GM21737 (cell line): ENCODE measurements at regions not wholly inside any gene's neighbourhood (a gene's known extent, or its start where the extent isn't known, plus 50 kb on each side); places are given as distances from the start of the nearest gene placed in this dataset.

Experiments used
- ATAC-seq: cut with Tn5 transposase; IDR thresholded peaks from one replicate; pipeline ENCODE4 v1.9.1; 2021; ENCODE audit warnings: mild to moderate bottlenecking, moderate library complexity; ENCODE audit not compliant: unreplicated experiment

GRCh38 chr13:90519157-90519556, 828.3 kb upstream of the MIR17HG start:
- ATAC-seq, result no peak

- no peak for ATAC-seq
Observed at GRCh38 chr13:90526711-90527110, 820.8 kb upstream of the MIR17HG start.

GRCh38 chr13:90531744-90532143, 815.7 kb upstream of the MIR17HG start:
- no peak for ATAC-seq

- ATAC-seq, result no peak
Observed at GRCh38 chr13:90532861-90533492, 814.5 kb upstream of the MIR17HG start.

- ATAC-seq, result no peak
Observed at GRCh38 chr13:90533866-90534265, 813.6 kb upstream of the MIR17HG start.

DNA sequence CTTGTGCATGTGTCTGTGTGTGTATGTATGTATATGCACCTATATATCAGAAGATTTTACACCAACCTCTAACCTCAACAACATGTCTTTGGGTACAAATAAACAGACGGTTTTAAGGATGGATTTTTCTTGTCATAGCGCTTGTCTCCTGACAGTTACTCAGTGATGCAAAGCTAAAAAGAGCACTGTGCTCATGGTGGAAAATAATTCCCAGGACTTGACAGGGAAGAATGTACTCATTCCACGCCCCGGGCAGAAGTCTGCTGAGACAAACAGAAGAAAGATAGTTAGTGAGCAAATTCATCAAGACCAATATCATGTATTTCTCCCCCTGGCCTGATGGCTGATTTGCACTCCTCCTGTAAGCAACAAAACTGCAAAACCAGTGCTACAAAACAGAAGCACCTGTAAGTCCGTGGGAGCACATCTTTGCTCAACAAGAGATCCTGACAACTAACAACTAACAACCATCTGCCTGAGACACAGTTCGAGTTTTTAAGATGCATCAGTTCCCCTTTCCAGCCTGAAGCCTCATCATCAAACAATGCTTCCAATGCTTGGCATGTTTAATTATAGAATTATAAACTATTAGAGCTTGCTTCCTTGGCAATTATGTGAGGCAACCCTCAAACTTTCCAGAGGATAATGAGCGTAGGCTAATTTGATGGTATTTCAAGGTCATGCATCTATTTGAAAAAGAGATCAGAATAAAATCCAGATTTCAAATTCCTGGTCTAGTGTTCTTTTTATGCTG, 812.7 kb upstream of the MIR17HG start:
- ATAC-seq, result no peak

DNA sequence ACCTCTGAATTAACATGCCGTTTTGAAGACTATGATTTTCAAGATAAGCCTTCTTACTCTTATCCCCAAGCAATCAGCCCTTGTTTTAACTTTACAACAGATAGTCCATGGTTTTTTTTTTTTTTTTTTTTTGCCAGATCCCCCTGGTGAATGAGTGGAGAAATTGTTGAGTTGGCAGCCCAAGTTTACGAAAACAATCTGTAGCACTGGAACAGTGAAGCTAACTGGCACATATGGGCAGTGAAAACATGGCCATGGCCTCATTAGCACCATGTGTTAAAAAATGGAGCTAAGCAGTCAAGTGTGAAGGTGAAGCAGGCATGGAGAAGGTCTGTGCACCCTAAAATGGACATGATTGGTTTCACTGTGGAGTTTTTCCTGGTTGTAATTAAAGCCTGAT, 812.1 kb upstream of the MIR17HG start:
- ATAC-seq, result no peak

DNA sequence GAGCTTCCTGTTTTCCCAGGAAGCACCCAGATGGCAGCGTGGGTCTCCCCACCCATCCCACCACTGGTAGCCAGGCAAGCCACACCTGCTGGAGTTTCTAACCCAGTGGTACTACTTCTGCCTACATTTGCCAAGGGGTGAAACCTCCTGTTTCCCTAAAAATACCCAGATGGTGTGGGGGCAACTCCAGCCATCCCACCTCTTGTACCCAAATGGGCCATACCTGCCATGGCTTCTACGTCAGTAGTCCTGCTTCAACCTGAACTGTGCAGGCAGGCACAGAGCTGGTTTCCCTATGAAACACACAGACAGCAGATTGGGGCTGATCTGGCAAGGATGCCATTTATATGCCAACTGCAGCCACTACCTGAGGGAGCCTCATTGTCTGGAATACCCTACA, 809.4 kb upstream of the MIR17HG start:
- no peak for ATAC-seq

DNA sequence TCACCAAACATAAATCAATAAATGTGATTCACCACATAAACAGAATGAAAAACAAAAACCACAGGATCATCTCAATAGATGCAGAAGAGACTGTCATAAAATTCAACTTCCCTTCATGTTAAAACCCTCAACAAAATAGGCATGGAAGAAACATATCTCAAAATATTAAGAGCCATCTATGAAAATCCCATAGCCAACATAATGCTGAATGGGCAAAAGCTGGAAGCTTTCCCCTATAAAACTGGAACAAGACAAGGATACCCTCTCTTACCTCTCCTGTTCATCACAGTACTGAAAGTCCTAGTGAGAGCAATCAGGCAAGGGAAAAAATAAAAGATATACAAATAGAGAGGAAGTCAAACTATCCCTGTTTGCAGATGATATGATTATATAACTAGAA, 806.1 kb upstream of the MIR17HG start:
- ATAC-seq, result no peak

GRCh38 chr13:90542959-90543505, 804.5 kb upstream of the MIR17HG start:
- ATAC-seq, result no peak

GRCh38 chr13:90545070-90545840, 802.2 kb upstream of the MIR17HG start:
- ATAC-seq, result no peak

- no peak for ATAC-seq
Observed at GRCh38 chr13:90547272-90547790, 800.2 kb upstream of the MIR17HG start.

DNA sequence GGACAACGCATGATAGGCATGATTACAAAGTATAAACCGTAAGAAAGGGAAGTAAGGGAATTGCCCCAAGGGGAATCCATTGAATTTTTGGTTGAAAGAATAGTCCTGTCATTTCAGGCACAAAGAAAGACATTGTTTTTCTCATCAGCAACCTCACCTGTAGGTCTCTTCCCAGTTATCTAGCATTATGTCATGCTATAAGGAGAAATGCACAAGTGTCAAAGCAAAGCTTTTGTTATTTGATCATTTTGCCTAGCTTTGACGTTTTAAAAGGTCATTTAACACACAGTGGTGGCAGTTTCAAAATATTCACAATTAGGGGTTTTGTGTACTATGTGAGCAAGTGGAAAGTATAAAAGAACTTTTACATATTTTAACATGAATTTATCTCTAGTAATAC, 796.2 kb upstream of the MIR17HG start:
- no peak for ATAC-seq

GRCh38 chr13:90552702-90553101, 794.8 kb upstream of the MIR17HG start:
- no peak for ATAC-seq

DNA sequence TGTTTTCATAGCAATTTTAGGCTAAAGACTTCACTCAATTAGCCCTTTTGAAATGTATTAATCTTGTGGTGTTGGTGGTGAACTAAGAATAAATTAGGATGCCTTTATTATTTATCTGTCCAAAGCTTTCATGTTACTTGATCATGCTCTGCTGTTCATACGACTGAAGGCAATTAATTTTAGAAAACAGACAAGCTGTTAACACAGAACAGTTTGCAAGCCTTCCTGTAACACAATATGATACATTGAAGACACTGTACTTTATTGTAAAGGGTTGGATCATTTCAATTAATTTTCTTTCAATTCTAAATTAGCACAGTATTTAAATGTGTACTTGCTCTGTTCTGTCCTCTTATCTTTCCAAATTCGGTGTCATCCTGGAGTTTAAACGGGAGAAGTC, 794.3 kb upstream of the MIR17HG start:
- no peak for ATAC-seq

- ATAC-seq, result no peak
Observed at GRCh38 chr13:90557626-90558025, 789.9 kb upstream of the MIR17HG start.

DNA sequence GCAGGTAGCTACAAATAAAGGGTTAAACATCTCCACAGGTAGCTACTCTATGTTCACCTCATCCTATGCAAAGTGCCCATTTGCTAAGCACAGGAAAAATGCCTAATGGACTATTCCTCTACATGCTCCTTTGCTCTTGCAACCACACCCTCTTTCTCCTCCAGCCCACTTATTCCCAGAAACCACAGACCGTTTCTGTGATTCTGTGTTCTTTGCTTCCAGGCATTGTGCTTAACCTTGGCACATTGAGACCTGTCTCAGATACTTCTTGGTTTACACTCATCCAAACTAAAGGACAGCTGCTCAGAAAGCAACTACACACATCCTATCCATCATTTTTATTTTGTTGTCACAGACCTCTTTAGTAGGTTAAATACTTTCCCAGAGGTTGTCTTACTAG, 785.0 kb upstream of the MIR17HG start:
- ATAC-seq, result no peak

DNA sequence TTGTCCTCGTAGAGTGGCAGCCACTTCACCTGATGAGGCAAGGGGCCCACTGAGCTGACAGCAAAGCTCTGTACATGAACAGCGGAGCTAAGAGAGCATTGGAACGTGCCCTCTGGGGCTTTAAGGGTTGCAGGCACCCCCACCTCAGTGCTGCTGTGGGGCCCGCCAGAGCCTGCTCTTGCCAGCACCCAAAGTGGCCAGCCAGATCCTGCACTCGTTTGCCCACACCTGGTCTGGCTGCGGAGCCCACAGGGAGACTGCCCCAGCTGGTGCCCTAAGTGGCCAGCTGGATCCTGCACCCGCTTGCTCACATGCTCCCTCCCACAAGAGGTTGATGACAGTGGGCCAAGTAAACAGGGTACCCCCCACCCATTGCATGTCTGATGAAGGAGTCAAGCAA, 783.4 kb upstream of the MIR17HG start:
- no peak for ATAC-seq

- ATAC-seq, result no peak
Observed at GRCh38 chr13:90564566-90564965, 782.9 kb upstream of the MIR17HG start.

DNA sequence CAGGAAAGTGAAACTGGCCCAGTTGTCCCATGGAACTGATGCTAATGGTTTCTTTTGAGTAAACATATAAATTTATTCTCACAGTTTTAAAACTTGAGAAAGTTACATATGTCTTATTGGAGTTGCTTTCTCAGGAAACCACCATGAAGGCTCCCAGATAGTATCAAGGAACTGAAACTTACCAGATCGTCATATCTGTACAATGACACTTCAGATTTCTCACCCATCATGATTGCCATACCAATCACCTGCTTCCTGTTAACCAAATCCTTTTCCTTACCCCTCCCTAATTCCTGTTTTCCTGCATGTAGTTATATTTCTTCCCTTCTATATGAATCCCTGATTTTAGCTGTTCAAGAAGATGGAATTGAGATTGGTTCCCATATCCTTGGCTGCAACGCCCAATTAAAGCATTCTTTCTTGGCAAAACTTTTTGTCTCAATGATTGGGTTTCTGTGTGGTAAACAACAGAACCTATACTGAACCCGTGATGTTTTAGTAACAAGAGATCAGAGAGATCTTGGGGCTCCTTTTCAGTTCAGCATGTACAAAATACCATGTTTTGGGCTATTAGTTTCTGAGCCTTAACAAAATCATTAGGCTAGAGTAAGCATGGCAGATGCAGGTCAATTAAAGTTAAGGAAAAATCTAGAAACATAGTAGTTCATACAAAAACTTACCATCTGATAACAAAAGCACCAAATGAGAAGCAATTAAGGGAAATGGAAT, 781.3 kb upstream of the MIR17HG start:
- ATAC-seq, result no peak

GRCh38 chr13:90568165-90568564, 779.3 kb upstream of the MIR17HG start:
- ATAC-seq, result no peak
